ENCODE measurements at regions not wholly inside any gene's neighbourhood (a gene's known extent, or its start where the extent isn't known, plus 50 kb on each side); places are given as distances from the start of the nearest gene placed in this dataset.

DNA sequence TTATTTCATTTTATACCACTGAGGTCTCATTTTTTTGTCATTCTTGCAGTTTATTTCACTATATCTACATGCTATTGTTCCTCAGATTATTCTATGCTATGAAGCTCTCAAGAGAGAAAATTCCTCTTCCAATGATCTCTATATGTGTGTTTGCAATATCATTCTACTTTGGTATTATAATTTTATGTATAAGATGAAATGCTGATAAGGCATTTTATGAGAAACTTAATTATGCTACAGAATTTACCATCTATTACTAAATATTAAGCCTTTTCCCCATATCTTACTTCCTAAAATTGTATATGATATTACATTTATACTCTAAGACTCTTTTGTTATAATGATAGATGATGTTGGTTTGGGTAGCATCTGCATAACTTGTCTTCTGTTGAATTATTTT is 765.5 kb downstream of the KCNJ2 start:
- Histone ChIP-seq H4K91ac (ENCODE audit: low read depth, low read length) (no peak overlapping the region), H2AK5ac (ENCODE audit: low read length) (no peak overlapping the region), H3K27ac (ENCODE audit: low read depth, low read length) (no peak overlapping the region), H3K9ac (ENCODE audit: low read length) (no peak overlapping the region), H3K79me1 (ENCODE audit: low read length) (no peaks in the 10 kb centered on the region), H3K27me3 (ENCODE audit: insufficient read depth, low read length) (no peaks in the 10 kb centered on the region), H3K18ac (ENCODE audit: low read length) (no peak overlapping the region), H4K12ac (ENCODE audit: low read depth, low read length) (no peak overlapping the region), H3K4me2 (ENCODE audit: low read length) (no peak overlapping the region), H2BK120ac (ENCODE audit: insufficient read depth, low read length, poor library complexity) (no peak overlapping the region), H3K4me1 (ENCODE audit: control insufficient read depth in 1 of 2, insufficient read depth in 2 of 2, low read length in 2 of 2) (no peaks in the 10 kb centered on the region), H3K23ac (ENCODE audit: low read length) (no peak overlapping the region), H4K8ac (ENCODE audit: low read depth, low read length) (no peak overlapping the region), H2BK5ac (ENCODE audit: low read depth, low read length, poor library complexity) (no peak overlapping the region), H3K9me3 (ENCODE audit: insufficient read depth, low read depth, low read length) (no peaks in the 10 kb centered on the region), H2BK12ac (ENCODE audit: low read length) (no peak overlapping the region), H3K79me2 (ENCODE audit: control insufficient read depth, insufficient read depth, low read length, poor library complexity) (no peaks in the 10 kb centered on the region), H3K36me3 (ENCODE audit: control insufficient read depth in 1 of 2, insufficient read depth in 2 of 2, low read length in 2 of 2) (no peaks in the 10 kb centered on the region), H3K4ac (ENCODE audit: low read depth, low read length) (no peak overlapping the region), H3K14ac (ENCODE audit: low read length) (no peak overlapping the region), H3K4me3 (ENCODE audit: low read depth, low read length) (no peak overlapping the region), H2AFZ (ENCODE audit: insufficient read depth, low read length, poor library complexity) (no peak overlapping the region)
- DNase-seq: no peak

- Histone ChIP-seq H3K4me1 (ENCODE audit: control insufficient read depth in 1 of 2, insufficient read depth in 2 of 2, low read length in 2 of 2) (no peaks in the 10 kb centered on the region), H4K8ac (ENCODE audit: low read depth, low read length) (no peak overlapping the region), H3K23ac (ENCODE audit: low read length) (no peak overlapping the region), H3K36me3 (ENCODE audit: control insufficient read depth in 1 of 2, insufficient read depth in 2 of 2, low read length in 2 of 2) (no peaks in the 10 kb centered on the region), H2AFZ (ENCODE audit: insufficient read depth, low read length, poor library complexity) (no peak overlapping the region), H3K4me2 (ENCODE audit: low read length) (no peak overlapping the region), H3K79me1 (ENCODE audit: low read length) (no peaks in the 10 kb centered on the region), H2AK5ac (ENCODE audit: low read length) (no peak overlapping the region), H3K27ac (ENCODE audit: low read depth, low read length) (no peak overlapping the region), H4K91ac (ENCODE audit: low read depth, low read length) (no peak overlapping the region), H3K14ac (ENCODE audit: low read length) (no peak overlapping the region), H3K9me3 (ENCODE audit: insufficient read depth, low read depth, low read length) (no peaks in the 10 kb centered on the region), H2BK5ac (ENCODE audit: low read depth, low read length, poor library complexity) (no peak overlapping the region), H2BK120ac (ENCODE audit: insufficient read depth, low read length, poor library complexity) (no peak overlapping the region), H3K4ac (ENCODE audit: low read depth, low read length) (no peak overlapping the region), H2BK12ac (ENCODE audit: low read length) (no peak overlapping the region), H3K4me3 (ENCODE audit: low read depth, low read length) (no peak overlapping the region), H3K18ac (ENCODE audit: low read length) (no peak overlapping the region), H3K9ac (ENCODE audit: low read length) (no peak overlapping the region), H3K79me2 (ENCODE audit: control insufficient read depth, insufficient read depth, low read length, poor library complexity) (no peaks in the 10 kb centered on the region), H3K27me3 (ENCODE audit: insufficient read depth, low read length) (no peaks in the 10 kb centered on the region), H4K12ac (ENCODE audit: low read depth, low read length) (no peak overlapping the region)
- no peak for DNase-seq
- WGBS (ENCODE audit: extremely low coverage, insufficient coverage, insufficient read length): no CpG with 5 or more reads among the region's 1 CpG
Observed at GRCh38 chr17:70936724-70937123, 767.4 kb downstream of the KCNJ2 start.

DNA sequence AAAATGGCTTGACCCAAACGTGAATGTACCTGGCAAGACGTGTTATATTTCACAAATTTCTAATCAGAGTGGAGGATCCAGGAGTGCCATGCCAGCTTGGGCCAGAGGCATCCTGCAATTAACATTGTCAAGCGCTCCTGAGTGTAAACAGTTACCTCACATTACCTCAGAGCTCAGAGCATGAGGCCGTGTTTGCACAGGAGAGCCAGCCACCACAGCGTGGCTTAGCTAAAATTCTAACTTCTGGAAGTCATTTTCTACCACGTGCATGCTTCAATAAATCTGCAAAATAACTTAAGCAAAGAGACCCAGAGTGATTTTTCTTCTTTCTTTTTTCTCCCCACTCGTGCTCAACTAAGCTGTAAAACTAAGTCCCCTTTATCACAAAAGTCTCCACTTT is 769.0 kb downstream of the KCNJ2 start:
- no peak for DNase-seq
- Histone ChIP-seq H3K9me3 (ENCODE audit: insufficient read depth, low read depth, low read length) (no peaks in the 10 kb centered on the region), H3K4me3 (ENCODE audit: low read depth, low read length) (no peak overlapping the region), H3K9ac (ENCODE audit: low read length) (no peak overlapping the region), H2AFZ (ENCODE audit: insufficient read depth, low read length, poor library complexity) (no peak overlapping the region), H3K4me2 (ENCODE audit: low read length) (no peak overlapping the region), H3K27ac (ENCODE audit: low read depth, low read length) (no peak overlapping the region), H3K14ac (ENCODE audit: low read length) (no peak overlapping the region), H4K8ac (ENCODE audit: low read depth, low read length) (no peak overlapping the region), H2BK12ac (ENCODE audit: low read length) (no peak overlapping the region), H3K79me2 (ENCODE audit: control insufficient read depth, insufficient read depth, low read length, poor library complexity) (no peaks in the 10 kb centered on the region), H4K12ac (ENCODE audit: low read depth, low read length) (no peak overlapping the region), H2BK5ac (ENCODE audit: low read depth, low read length, poor library complexity) (no peak overlapping the region), H3K27me3 (ENCODE audit: insufficient read depth, low read length) (no peaks in the 10 kb centered on the region), H4K91ac (ENCODE audit: low read depth, low read length) (no peak overlapping the region), H3K4me1 (ENCODE audit: control insufficient read depth in 1 of 2, insufficient read depth in 2 of 2, low read length in 2 of 2) (no peaks in the 10 kb centered on the region), H3K4ac (ENCODE audit: low read depth, low read length) (no peak overlapping the region), H3K36me3 (ENCODE audit: control insufficient read depth in 1 of 2, insufficient read depth in 2 of 2, low read length in 2 of 2) (no peaks in the 10 kb centered on the region), H2AK5ac (ENCODE audit: low read length) (no peak overlapping the region), H3K18ac (ENCODE audit: low read length) (no peak overlapping the region), H3K23ac (ENCODE audit: low read length) (no peak overlapping the region), H2BK120ac (ENCODE audit: insufficient read depth, low read length, poor library complexity) (no peak overlapping the region), H3K79me1 (ENCODE audit: low read length) (no peaks in the 10 kb centered on the region)
- no CpG with 5 or more reads among the region's 7 CpGs for WGBS (ENCODE audit: extremely low coverage, insufficient coverage, insufficient read length)

DNA sequence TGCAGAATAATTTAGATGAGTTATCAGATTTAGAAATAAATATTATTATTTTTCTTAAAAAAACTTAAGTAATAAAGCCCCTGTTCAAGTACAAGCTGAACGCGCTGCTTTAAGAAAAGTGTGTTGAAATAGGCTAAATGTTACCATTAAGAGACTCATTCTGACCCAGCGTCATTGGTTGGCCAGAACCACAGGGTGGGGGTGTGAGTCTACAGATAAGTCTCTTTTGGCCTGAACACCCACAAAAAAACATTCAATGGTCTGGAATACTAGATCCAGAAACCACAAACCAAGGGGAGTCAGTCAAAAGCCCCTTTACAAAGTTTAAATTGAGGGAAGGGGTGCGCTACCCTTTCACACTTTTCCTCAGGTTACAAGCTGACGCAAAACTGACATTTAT is 776.1 kb downstream of the KCNJ2 start:
- H3K4me2 ChIP-seq (ENCODE audit: low read length): no peak overlapping the region
- H3K9me3 ChIP-seq (ENCODE audit: insufficient read depth, low read depth, low read length): peaks cover 3% of the 10 kb centered on the region
- H3K36me3 ChIP-seq (ENCODE audit: control insufficient read depth in 1 of 2, insufficient read depth in 2 of 2, low read length in 2 of 2): no peaks in the 10 kb centered on the region
- WGBS (ENCODE audit: extremely low coverage, insufficient coverage, insufficient read length): no CpG with 5 or more reads among the region's 5 CpGs
- H2AK5ac ChIP-seq (ENCODE audit: low read length): no peak overlapping the region
- H3K4me1 ChIP-seq (ENCODE audit: control insufficient read depth in 1 of 2, insufficient read depth in 2 of 2, low read length in 2 of 2): no peaks in the 10 kb centered on the region
- H3K4ac ChIP-seq (ENCODE audit: low read depth, low read length): no peak overlapping the region
- no peak overlapping the region for H2BK5ac ChIP-seq (ENCODE audit: low read depth, low read length, poor library complexity)
- H3K9ac ChIP-seq (ENCODE audit: low read length): no peak overlapping the region
- no peak overlapping the region for H2BK120ac ChIP-seq (ENCODE audit: insufficient read depth, low read length, poor library complexity)
- H3K4me3 ChIP-seq (ENCODE audit: low read depth, low read length): no peak overlapping the region
- no peak overlapping the region for H3K23ac ChIP-seq (ENCODE audit: low read length)
- no peaks in the 10 kb centered on the region for H3K79me2 ChIP-seq (ENCODE audit: control insufficient read depth, insufficient read depth, low read length, poor library complexity)
- no peak overlapping the region for H3K18ac ChIP-seq (ENCODE audit: low read length)
- H4K91ac ChIP-seq (ENCODE audit: low read depth, low read length): no peak overlapping the region
- no peak overlapping the region for H3K27ac ChIP-seq (ENCODE audit: low read depth, low read length)
- no peak overlapping the region for H2AFZ ChIP-seq (ENCODE audit: insufficient read depth, low read length, poor library complexity)
- no peak overlapping the region for H3K14ac ChIP-seq (ENCODE audit: low read length)
- no peaks in the 10 kb centered on the region for H3K79me1 ChIP-seq (ENCODE audit: low read length)
- no peak for DNase-seq
- H4K8ac ChIP-seq (ENCODE audit: low read depth, low read length): no peak overlapping the region
- no peaks in the 10 kb centered on the region for H3K27me3 ChIP-seq (ENCODE audit: insufficient read depth, low read length)
- no peak overlapping the region for H4K12ac ChIP-seq (ENCODE audit: low read depth, low read length)
- H2BK12ac ChIP-seq (ENCODE audit: low read length): no peak overlapping the region

DNA sequence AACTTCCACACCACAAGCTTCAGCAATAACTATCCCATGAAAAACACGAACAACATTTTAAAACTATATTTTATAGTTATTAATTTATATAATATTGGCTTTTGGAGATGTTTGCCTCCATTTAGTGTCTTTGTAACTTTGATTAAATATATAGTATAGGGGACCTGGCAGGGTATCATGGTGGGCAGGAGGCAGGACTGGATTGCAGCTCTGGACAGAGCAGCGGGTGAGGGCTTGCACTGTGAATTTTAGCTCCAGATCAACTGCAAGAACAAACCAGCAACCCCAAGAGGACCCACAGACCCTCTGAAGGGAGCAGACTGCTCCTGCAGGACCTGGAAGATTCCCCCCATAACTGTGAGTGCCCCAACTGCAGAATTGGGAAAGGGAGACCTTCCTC is 777.9 kb downstream of the KCNJ2 start:
- no peak for DNase-seq
- H4K91ac ChIP-seq (ENCODE audit: low read depth, low read length): no peak overlapping the region
- H4K12ac ChIP-seq (ENCODE audit: low read depth, low read length): no peak overlapping the region
- H3K27me3 ChIP-seq (ENCODE audit: insufficient read depth, low read length): no peaks in the 10 kb centered on the region
- peaks cover 3% of the 10 kb centered on the region for H3K9me3 ChIP-seq (ENCODE audit: insufficient read depth, low read depth, low read length)
- no CpG with 5 or more reads among the region's 2 CpGs for WGBS (ENCODE audit: extremely low coverage, insufficient coverage, insufficient read length)
- no peak overlapping the region for H3K4me2 ChIP-seq (ENCODE audit: low read length)
- no peak overlapping the region for H2BK12ac ChIP-seq (ENCODE audit: low read length)
- no peak overlapping the region for H4K8ac ChIP-seq (ENCODE audit: low read depth, low read length)
- H3K27ac ChIP-seq (ENCODE audit: low read depth, low read length): no peak overlapping the region
- no peak overlapping the region for H2BK5ac ChIP-seq (ENCODE audit: low read depth, low read length, poor library complexity)
- no peak overlapping the region for H3K18ac ChIP-seq (ENCODE audit: low read length)
- H3K14ac ChIP-seq (ENCODE audit: low read length): no peak overlapping the region
- H3K36me3 ChIP-seq (ENCODE audit: control insufficient read depth in 1 of 2, insufficient read depth in 2 of 2, low read length in 2 of 2): no peaks in the 10 kb centered on the region
- H3K79me1 ChIP-seq (ENCODE audit: low read length): no peaks in the 10 kb centered on the region
- no peak overlapping the region for H2AK5ac ChIP-seq (ENCODE audit: low read length)
- H3K4me3 ChIP-seq (ENCODE audit: low read depth, low read length): no peak overlapping the region
- H3K23ac ChIP-seq (ENCODE audit: low read length): no peak overlapping the region
- H3K4ac ChIP-seq (ENCODE audit: low read depth, low read length): no peak overlapping the region
- no peak overlapping the region for H3K9ac ChIP-seq (ENCODE audit: low read length)
- H3K4me1 ChIP-seq (ENCODE audit: control insufficient read depth in 1 of 2, insufficient read depth in 2 of 2, low read length in 2 of 2): no peaks in the 10 kb centered on the region
- H3K79me2 ChIP-seq (ENCODE audit: control insufficient read depth, insufficient read depth, low read length, poor library complexity): no peaks in the 10 kb centered on the region
- H2BK120ac ChIP-seq (ENCODE audit: insufficient read depth, low read length, poor library complexity): no peak overlapping the region
- no peak overlapping the region for H2AFZ ChIP-seq (ENCODE audit: insufficient read depth, low read length, poor library complexity)
